Fibroblast of the conjunctiva (primary cell): ENCODE measurements at regions not wholly inside any gene's neighbourhood (a gene's known extent, or its start where the extent isn't known, plus 50 kb on each side); places are given as distances from the start of the nearest gene placed in this dataset.
"Not testable (repeated sequence)": the region's sequence is repeated elsewhere in the genome, so short reads cannot be mapped to it uniquely, and the experiment has no call there.

Experiments used
- DNase-seq: peaks from one replicate; pipeline ENCODE4 v3.0.0-alpha.2; 2010; ENCODE audit warnings: low read depth

DNA sequence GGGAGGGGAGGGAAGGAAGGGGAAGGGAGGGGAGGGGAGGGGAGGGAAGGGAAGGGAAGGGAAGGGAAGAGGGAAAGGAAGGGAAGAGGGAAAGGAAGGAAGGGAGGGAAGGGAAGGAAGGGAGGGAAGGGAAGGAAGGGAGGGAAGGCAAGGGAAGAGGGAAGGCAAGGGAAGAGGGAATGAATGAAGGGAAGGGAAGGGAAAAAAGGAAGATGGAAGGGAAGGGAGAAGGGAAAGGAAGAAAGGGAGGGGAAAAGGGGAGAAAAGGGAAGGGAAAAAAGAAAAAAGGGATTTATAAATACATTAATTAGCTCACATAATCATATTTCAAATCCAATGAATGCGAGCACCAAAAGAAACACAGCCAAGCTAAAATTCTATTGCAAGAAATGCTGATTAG is 202.9 kb upstream of the LRRTM4 start:
- no peak for DNase-seq

GRCh38 chr2:77734662-77735340 is 212.6 kb upstream of the LRRTM4 start:
- DNase-seq = not testable (repeated sequence)

DNA sequence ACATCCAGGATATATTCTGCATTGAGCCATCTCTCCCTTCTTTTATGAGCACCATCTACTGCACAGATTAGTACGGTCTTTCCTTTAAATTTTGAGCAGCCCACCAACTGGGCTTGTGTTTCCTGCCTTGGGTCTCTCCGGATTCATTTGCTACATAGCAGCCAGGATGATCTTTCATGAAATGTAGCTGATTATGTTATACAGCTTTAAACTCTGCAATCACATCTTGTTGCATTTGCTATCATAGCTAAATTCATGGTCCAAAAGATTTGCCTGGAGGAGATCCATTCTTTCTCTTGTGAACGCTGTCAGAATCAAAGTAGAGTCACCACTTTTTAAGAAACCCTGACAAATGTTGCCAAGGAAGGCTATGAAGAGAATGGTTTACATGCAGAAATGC is 215.1 kb upstream of the LRRTM4 start:
- DNase-seq = no peak

DNA sequence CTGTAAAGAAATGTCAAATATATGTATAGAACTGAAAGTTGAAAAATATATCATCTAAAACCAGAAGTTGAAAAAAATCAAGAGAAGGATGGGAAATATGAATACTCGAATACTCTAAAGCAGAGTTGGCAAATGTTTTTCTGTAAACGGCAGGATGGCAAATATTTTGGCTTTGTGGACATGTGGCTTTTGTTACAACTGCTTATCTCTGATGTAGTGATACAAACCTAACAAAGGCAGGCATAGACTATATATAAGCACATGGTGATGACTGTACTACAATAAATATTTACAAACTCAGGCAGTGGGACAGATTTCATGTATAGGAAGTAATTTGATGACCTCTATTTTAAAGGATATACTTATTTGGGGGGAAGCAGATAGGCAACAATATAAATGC is 224.6 kb upstream of the LRRTM4 start:
- no peak for DNase-seq

DNA sequence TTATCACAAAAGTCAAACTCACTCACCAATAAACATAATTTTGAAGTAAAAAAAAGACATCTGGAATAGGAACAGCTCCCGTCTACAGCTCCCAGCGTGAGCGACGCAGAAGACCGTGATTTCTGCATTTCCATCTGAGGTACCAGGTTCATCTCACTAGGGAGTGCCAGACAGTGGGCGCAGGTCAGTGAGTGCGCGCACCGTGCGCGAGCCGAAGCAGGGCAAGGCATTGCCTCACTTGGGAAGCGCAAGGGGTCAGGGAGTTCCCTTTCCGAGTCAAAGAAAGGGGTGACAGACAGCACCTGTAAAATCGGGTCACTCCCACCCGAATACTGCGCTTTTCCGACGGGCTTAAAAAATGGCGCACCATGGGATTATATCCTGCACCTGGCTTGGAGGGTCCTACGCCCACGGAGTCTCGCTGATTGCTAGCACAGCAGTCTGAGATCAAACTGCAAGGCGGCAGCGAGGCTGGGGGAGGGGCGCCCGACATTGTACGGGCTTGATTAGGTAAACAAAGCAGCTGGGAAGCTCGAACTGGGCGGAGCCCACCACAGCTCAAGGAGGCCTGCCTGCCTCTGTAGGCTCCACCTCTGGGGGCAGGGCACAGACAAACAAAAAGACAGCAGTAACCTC is 231.7 kb upstream of the LRRTM4 start:
- not testable (repeated sequence) for DNase-seq

GRCh38 chr2:77767388-77768076 is 245.4 kb upstream of the LRRTM4 start:
- DNase-seq = no peak

- DNase-seq = no peak
Measured at GRCh38 chr2:77768508-77768907, 246.3 kb upstream of the LRRTM4 start.

DNA sequence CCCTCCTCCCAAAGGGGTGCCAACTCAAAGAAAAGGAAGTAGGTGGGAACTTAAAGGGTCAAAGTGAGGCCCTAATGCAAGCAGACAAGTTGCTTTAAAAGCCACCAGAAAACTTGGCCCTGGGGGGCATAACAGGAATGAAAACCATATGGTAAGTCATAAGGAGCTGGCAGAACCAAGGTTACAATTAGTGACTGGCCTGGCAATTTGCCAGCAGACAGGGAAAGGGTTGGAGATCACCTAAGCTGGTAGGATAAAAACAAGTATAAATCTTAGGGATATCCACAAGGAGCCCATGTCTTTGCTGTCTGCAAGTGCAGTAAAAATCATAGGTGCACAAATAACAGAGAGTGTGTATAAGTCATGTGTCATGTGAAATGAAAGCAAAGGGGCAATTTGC is 256.7 kb upstream of the LRRTM4 start:
- DNase-seq = no peak

DNA sequence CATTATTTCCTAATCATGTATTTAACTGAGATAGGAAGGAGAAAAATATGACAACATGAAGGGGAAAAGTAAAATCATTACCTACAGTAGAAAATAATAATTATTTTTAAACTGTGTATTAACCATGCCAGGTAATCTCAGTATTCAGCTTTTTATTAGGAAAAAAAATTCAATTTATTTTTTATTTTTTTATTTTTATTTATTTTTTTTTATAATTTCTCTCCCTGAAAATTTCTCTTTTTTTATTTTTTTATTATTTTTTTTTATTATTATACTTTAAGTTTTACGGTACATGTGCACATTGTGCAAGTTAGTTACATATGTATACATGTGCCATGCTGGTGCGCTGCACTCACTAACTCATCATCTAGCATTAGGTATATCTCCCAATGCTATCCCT is 271.3 kb upstream of the LRRTM4 start:
- not testable (repeated sequence) for DNase-seq

DNA sequence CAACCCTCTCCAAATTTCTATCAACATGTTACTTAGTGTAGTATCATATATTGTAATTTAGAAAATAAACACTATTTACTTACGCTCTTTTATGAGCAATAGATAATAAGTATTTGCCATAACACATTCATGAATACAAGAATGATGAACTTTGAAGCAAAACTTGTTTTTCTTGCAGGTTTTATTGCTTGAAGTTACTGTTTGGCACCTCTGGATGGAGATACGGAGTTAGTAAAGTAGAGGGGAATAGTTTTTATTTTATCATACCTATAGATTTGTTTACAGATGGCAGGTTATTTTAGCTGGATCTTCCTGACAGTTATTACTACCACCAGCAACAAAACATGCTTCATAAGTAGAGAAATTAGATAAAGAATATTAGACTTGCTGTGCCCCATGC is 274.2 kb upstream of the LRRTM4 start:
- no peak for DNase-seq

DNA sequence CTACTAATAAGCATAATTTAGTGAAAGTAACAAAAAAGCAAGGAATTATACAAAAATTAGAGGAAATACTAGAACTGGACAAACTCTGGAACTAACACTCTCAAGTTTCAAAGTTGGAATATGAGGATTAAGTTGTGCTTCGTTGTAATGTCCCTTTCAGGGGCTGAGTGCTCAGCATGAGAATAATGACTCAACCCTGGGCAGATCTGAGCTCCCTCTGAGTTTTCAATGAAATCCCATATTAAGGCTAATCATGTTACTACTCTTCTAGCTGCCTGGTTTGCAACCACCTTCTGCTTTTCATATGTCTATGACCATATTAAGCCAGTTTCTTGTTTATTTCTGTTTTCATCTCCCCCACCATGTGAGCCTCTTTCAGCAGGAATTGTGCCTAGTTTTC is 274.9 kb upstream of the LRRTM4 start:
- no peak for DNase-seq

DNA sequence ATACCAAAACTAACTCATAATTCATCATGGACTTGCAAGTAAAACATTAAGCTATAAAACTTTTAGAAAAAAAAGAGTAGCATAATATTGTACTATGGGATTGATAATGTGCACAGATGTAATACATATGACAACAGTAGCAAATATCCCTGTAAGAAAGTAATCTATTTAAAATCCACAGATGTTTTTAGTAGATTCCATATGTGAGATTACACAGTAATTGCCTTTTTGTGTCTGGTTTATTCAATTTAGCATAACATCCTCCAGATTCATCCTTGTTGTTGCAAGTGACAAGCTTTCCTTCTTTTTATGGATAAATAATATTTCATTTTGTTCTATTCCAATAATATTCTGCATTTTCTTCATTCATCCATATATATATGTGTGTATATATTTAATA is 278.2 kb upstream of the LRRTM4 start:
- no peak for DNase-seq

GRCh38 chr2:77807531-77808215 is 285.5 kb upstream of the LRRTM4 start:
- no peak for DNase-seq

- no peak for DNase-seq
Measured at GRCh38 chr2:77808599-77808998, 286.4 kb upstream of the LRRTM4 start.

DNA sequence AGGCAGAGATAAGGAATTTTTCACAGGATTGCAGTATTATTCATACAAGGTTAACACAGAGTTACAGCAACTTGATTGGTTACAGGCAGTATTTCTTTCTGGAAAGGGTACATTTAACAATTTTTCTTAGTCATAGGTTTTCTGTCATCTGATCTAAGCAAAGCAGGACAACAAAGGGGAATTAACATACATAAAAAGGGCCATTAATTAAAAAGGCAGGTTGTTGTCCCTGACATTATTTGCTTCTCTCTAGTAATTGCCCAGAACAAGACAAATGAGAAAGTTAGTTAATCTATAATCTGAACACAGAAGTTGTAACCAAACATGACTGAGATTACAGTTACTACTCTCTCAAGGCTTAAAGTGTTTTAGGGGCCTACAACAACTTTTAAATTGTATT is 291.4 kb upstream of the LRRTM4 start:
- no peak for DNase-seq

GRCh38 chr2:77816618-77817017 is 294.4 kb upstream of the LRRTM4 start:
- DNase-seq = no peak

DNA sequence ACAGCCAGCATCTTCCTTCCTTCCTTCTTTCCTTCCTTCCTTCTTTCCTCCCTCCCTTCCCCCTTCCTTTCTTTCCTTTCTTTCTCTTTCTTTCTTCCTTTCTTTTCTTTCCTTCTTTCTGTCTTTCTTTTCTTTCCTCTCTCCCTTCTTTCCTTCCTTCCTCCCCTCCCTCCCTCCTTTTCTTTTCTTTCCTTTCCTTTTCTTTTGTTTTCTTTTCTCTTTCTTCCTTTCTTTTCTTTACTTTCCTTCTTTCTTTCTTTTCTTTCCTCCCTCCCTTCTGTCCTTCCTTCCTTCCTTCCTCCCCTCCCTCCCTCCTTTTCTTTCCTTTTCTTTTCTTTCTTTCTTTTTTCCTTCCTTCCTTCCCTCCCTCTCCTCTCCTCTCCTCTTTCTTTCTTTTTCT is 296.0 kb upstream of the LRRTM4 start:
- no peak for DNase-seq

DNA sequence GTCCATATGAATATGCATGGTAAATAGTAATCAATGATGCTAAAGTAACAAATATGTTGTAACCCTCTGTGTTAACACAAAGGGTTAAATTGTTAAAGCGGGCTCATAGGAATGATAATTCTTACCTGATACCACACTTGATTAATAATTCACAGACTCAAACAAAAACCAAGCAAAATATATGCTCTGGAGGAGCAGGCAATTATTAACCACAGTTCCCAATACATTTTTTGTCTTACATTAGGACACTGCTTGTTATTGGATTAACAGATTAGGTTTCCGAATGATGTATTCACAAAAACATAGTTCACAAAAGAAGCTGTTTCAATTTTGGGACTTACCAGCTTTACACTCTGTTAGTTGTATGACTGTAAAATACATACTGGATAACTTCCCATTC is 300.9 kb upstream of the LRRTM4 start:
- DNase-seq = no peak

DNA sequence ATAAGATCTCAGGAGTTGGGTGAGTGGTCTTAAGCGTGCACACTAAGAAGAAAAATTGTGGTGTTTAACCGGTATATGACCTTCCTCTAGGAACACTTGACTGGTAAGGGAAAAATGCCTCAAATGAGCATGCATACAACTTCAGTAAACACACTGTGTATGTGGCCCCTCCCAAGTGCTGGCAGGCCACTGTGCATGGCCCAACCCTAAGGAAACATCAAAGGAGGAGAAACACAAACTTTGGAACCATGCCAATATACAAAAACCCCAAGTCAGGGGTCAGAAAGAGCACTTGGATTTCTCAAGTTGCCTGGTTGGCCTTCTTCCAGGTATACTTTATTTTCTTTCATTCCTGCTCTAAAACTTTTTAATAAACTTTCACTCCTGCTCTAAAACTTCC is 308.9 kb upstream of the LRRTM4 start:
- DNase-seq = no peak

GRCh38 chr2:77831471-77831870 is 309.3 kb upstream of the LRRTM4 start:
- no peak for DNase-seq

DNA sequence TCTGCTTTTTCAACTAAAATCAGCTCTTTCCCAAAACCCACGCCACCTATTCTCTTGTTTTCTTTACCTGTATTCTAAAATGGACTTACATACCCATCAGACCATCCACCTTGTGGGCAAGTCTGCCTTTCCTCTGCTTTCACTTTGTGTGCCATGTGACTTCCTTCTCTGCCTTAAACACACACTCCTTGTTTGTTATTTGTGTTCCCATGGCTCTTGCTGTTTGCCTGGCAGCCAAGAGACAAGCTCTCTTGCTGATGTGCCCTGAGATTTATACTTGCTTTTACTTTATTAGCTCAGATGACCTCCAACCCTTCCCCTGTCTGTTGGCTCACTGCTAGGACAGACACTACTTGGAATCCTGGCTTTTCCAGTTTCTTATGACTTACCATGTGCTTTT is 309.7 kb upstream of the LRRTM4 start:
- DNase-seq = no peak

DNA sequence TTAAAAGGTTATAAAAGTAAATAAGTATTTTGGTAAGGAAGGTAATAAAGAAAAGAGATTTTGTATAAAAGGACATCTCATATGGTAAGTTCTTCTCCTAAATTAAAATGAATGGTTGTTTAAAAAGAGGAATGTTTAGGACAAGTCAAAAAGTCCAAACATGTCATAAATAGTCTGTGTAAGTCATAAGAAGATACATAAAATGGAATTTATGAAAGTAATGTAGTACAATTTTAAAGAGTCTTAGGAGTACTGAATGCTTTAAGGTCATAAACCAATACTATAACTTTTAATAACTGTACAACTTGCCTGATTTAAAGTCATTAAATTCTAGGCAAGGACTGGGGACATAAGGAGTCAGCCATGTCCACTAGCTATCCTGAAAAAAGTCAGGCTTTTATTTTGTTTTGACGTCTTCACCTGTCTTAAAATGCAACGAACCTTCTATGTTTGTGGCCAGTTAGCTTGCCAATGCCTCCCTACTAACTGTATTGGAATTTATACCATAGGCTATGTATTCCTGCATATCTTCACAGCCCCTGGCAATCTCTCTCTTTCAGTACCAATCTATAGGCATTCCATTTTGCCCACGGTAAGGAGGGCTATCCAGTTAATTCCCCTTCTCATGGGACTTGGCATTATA is 312.3 kb upstream of the LRRTM4 start:
- no peak for DNase-seq
